Neuronal stem cell (in vitro differentiated cells): ENCODE measurements at regions not wholly inside any gene's neighbourhood (a gene's known extent, or its start where the extent isn't known, plus 50 kb on each side); places are given as distances from the start of the nearest gene placed in this dataset.

Experiments
- DNase-seq: peaks from one replicate; pipeline ENCODE4 v3.0.0-alpha.2; 2013; ENCODE audit warnings: low spot score
- H2AFZ ChIP-seq: one replicate; pipeline ENCODE4 v1.6.1; 2013; ENCODE audit warnings: mild to moderate bottlenecking, low read length, inconsistent platforms
- H2AK5ac ChIP-seq: 2 replicates; pipeline ENCODE4 v1.6.1; 2013; ENCODE audit warnings: low read depth, mild to moderate bottlenecking, inconsistent platforms, low read length, moderate library complexity, mixed read lengths
- H2BK120ac ChIP-seq: 2 replicates; pipeline ENCODE4 v1.6.1; 2013; ENCODE audit warnings: low read depth, mild to moderate bottlenecking, inconsistent platforms, low read length, moderate library complexity, mixed read lengths
- H2BK12ac ChIP-seq: one replicate; pipeline ENCODE4 v1.6.1; 2013; ENCODE audit warnings: low read length, inconsistent platforms
- H2BK15ac ChIP-seq: 2 replicates; pipeline ENCODE4 v1.6.1; 2013; ENCODE audit warnings: mild to moderate bottlenecking, low read length, inconsistent platforms, mixed read lengths
- H2BK5ac ChIP-seq: one replicate; pipeline ENCODE4 v1.6.1; 2013; ENCODE audit warnings: inconsistent platforms, mild to moderate bottlenecking, low read length, moderate library complexity
- H3K14ac ChIP-seq: one replicate; pipeline ENCODE4 v1.6.1; 2013; ENCODE audit warnings: low read length, inconsistent platforms
- H3K18ac ChIP-seq: 2 replicates; pipeline ENCODE4 v1.6.1; 2013; ENCODE audit warnings: low read length, inconsistent platforms
- H3K23ac ChIP-seq: 2 replicates; pipeline ENCODE4 v1.6.1; 2013; ENCODE audit warnings: low read depth, mild to moderate bottlenecking, mixed read lengths, low read length, inconsistent platforms; ENCODE audit not compliant: poor library complexity
- H3K27ac ChIP-seq: replicated peaks from 3 replicates; pipeline ENCODE4 v1.5.1; 2013; ENCODE audit warnings: low read length, inconsistent platforms
- H3K27me3 ChIP-seq, 3 experiments: 2 replicates each; pipeline ENCODE4 v1.6.1; 2013; ENCODE audit warnings: low read length in 3 of 3, mild to moderate bottlenecking in 2 of 3, inconsistent platforms in 1 of 3, low read depth in 1 of 3, mixed read lengths in 1 of 3, moderate library complexity in 1 of 3; ENCODE audit not compliant: control insufficient read depth in 3 of 3, insufficient read depth in 3 of 3
- H3K36me3 ChIP-seq, 2 donors: replicated peaks in 1 of 2; 2 replicates each; pipeline ENCODE4 v1.6.1; 2013; ENCODE audit warnings: low read length in 2 of 2; ENCODE audit not compliant: control insufficient read depth in 2 of 2, insufficient read depth in 2 of 2
- H3K4ac ChIP-seq: 2 replicates; pipeline ENCODE4 v1.6.1; 2013; ENCODE audit warnings: inconsistent platforms, mild to moderate bottlenecking, low read length, moderate library complexity
- H3K4me1 ChIP-seq, 2 donors: 1 replicate in 1 of 2; 2 replicates in 1 of 2; pipeline ENCODE4 v1.6.1; 2013; ENCODE audit warnings: low read length in 2 of 2, low read depth in 1 of 2; ENCODE audit not compliant: control insufficient read depth in 2 of 2, insufficient read depth in 1 of 2
- H3K4me2 ChIP-seq: one replicate; pipeline ENCODE4 v1.6.1; 2013; ENCODE audit warnings: mild to moderate bottlenecking, low read length, inconsistent platforms; ENCODE audit not compliant: insufficient read depth, poor library complexity, severe bottlenecking
- H3K4me3 ChIP-seq, 2 donors: 2 replicates each; pipeline ENCODE4 v1.5.1; 2013; ENCODE audit warnings: low read length in 2 of 2, mild to moderate bottlenecking in 2 of 2, inconsistent platforms in 1 of 2, moderate library complexity in 1 of 2
- H3K79me1 ChIP-seq: one replicate; pipeline ENCODE4 v1.6.1; 2013; ENCODE audit warnings: low read depth, mild to moderate bottlenecking, inconsistent platforms, low read length, moderate library complexity
- H3K9ac ChIP-seq: one replicate; pipeline ENCODE4 v1.6.1; 2013; ENCODE audit warnings: mild to moderate bottlenecking, low read depth, low read length, inconsistent platforms; ENCODE audit not compliant: poor library complexity
- H3K9me3 ChIP-seq, 2 donors: replicated peaks in 1 of 2; 2 replicates each; pipeline versions ENCODE3 to v1.6.1; 2013; ENCODE audit warnings: low read length in 2 of 2, mild to moderate bottlenecking in 2 of 2, inconsistent platforms in 1 of 2, low read depth in 1 of 2, mixed read lengths in 1 of 2, moderate library complexity in 1 of 2; ENCODE audit not compliant: control insufficient read depth in 2 of 2, insufficient read depth in 1 of 2
- H4K8ac ChIP-seq: one replicate; pipeline ENCODE4 v1.6.1; 2013; ENCODE audit warnings: low read depth, mild to moderate bottlenecking, inconsistent platforms, low read length, moderate library complexity
- H4K91ac ChIP-seq: one replicate; pipeline ENCODE4 v1.6.1; 2013; ENCODE audit warnings: low read length, low read depth, mild to moderate bottlenecking, inconsistent platforms; ENCODE audit not compliant: poor library complexity
- whole genome bisulfite sequencing, 2 donors: extraction: QIAGEN DNeasy Blood & Tissue Kit; methylation state at CpG; one replicate each; pipeline ENCODE4 v1.1.7; 2013; ENCODE audit warnings: missing lambda C conversion rate in 2 of 2, mixed read lengths in 1 of 2; ENCODE audit not compliant: insufficient read length in 2 of 2, insufficient replicate concordance in 1 of 2; ENCODE audit errors: extremely low coverage in 2 of 2; 5-methylcytosine and 5-hydroxymethylcytosine counted together

DNA sequence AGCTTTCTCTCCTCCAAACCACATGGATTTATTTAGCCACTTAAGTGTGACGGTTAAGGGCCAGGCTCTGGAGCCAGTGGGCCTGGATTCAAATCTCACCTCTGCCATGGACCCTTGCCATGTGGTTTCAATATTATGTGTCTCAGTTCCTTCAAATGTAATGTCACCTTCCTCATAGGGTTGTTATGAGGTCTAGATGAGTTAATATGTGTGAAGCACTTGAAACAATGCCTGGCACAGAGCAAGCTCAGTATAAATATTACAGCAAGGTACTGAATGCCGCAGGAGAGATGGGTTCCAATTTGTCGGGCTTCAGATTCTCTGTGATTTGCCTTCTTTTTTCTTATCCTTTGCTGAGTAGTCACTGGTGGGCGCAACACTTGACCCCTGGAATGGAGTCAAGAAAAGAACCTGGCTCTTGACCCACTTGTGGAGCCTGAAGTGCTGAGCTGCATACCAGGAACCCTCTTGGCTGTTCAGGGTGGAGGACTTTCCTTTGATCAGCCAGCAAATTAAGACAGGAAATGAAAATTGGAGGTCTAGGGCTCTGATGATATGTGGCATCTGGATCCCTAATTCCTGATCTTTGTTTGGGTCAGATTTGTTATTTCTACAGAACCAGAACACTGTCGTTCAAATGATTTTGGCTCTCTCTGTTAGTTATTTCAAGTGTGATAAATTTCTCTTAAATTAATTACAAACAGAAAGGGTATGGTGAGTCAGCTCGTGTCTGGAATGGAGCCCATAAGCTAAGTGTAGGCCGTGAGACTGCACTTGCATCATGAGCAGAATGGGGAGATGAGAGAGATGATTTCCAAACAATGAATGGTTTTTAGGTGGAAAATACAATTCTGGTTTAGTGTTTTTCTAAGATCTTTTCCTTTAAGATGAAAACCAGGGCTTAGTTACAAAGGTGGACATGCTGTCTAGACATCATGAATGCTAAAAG lies 293.0 kb downstream of the KCNS3 start:
- Histone ChIP-seq H2AFZ (no peak overlapping the region), H3K36me3 (no peaks in the 10 kb centered on the region)

DNA sequence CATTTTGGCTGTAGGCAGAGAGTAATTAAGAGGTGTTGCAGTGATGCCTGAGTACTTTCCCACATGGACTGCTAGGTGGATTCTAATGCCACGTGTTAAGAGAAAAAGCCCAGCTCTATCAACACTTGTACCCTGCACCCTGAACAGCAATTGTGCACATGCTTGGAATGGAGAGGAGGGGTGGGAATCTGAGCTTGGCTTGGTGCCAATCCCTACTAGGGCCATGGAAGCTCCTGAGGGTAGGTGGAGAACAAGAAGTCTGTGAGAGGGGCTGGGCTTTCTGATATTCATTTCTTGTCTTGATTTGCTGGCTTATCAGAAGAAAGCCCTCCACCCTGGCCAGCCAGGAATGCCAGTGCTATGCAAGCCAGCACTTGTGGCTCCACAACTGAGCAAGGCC lies 292.2 kb downstream of the KCNS3 start:
- DNase-seq, result no peak
- H3K4ac ChIP-seq, result no peak overlapping the region
- no CpG with 5 or more reads among the region's 1 CpG for WGBS, 2 donors

More for the DNA sequence above, 293.0 kb downstream of the KCNS3 start:
- no peak overlapping the region for H3K4ac ChIP-seq
- H3K27me3 ChIP-seq, result no peaks in the 10 kb centered on the region
- H3K14ac ChIP-seq, result no peak overlapping the region
- no peak overlapping the region for H3K4me2 ChIP-seq
- H2AK5ac ChIP-seq, result no peak overlapping the region
- no CpG with 5 or more reads among the region's 7 CpGs for WGBS, 2 donors
- no peak overlapping the region for H2BK5ac ChIP-seq
- H3K9me3 ChIP-seq, result no peaks in the 10 kb centered on the region
- no peak overlapping the region for H4K8ac ChIP-seq
- no peak overlapping the region for H3K4me3 ChIP-seq
- H2BK12ac ChIP-seq, result no peak overlapping the region
- H2BK15ac ChIP-seq, result no peak overlapping the region
- no peak overlapping the region for H4K91ac ChIP-seq
- no peak overlapping the region for H3K9ac ChIP-seq
- H2BK120ac ChIP-seq, result no peak overlapping the region
- no peak overlapping the region for H3K27ac ChIP-seq
- no peak overlapping the region for H3K18ac ChIP-seq
- no peak overlapping the region for H3K23ac ChIP-seq
- H3K4me1 ChIP-seq, result no peaks in the 10 kb centered on the region
- no peak for DNase-seq
- H3K79me1 ChIP-seq, result no peaks in the 10 kb centered on the region

DNA sequence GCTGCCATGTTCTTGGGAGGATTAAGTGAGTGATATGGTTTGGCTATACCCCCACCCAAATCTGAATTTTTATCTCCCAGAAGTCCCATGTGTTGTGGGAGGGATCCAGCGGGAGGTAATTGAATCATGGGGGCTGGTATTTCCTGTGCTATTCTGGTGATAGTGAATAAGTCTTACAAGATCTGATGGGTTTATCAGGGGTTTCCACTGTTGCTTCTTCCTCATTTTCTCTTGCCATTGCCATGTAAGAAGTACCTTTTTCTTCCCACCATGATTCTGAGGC lies 291.4 kb downstream of the KCNS3 start:
- DNase-seq, result no peak
- no peak overlapping the region for H4K8ac ChIP-seq
- no CpG with 5 or more reads among the region's 1 CpG for WGBS, 2 donors
- H2BK12ac ChIP-seq, result no peak overlapping the region
- no peaks in the 10 kb centered on the region for H3K9me3 ChIP-seq
- H4K91ac ChIP-seq, result no peak overlapping the region
- H2AFZ ChIP-seq, result no peak overlapping the region
- H2AK5ac ChIP-seq, result no peak overlapping the region
- no peak overlapping the region for H3K23ac ChIP-seq
- H2BK15ac ChIP-seq, result no peak overlapping the region
- H2BK5ac ChIP-seq, result no peak overlapping the region
- no peak overlapping the region for H3K27ac ChIP-seq
- no peak overlapping the region for H2BK120ac ChIP-seq
- no peak overlapping the region for H3K4me2 ChIP-seq
- no peak overlapping the region for H3K14ac ChIP-seq
- H3K18ac ChIP-seq, result no peak overlapping the region
- no peak overlapping the region for H3K9ac ChIP-seq
- H3K36me3 ChIP-seq, result no peaks in the 10 kb centered on the region
- H3K4me1 ChIP-seq, result no peaks in the 10 kb centered on the region
- H3K4ac ChIP-seq, result no peak overlapping the region
- no peaks in the 10 kb centered on the region for H3K79me1 ChIP-seq
- no peaks in the 10 kb centered on the region for H3K27me3 ChIP-seq
- no peak overlapping the region for H3K4me3 ChIP-seq

More for the DNA sequence above, 292.2 kb downstream of the KCNS3 start:
- Histone ChIP-seq H4K91ac (no peak overlapping the region), H3K23ac (no peak overlapping the region), H3K9ac (no peak overlapping the region), H3K14ac (no peak overlapping the region), H3K18ac (no peak overlapping the region), H3K4me1 (no peaks in the 10 kb centered on the region), H3K36me3 (no peaks in the 10 kb centered on the region), H3K27ac (no peak overlapping the region), H3K4me2 (no peak overlapping the region), H2BK5ac (no peak overlapping the region), H3K4me3 (no peak overlapping the region), H2BK12ac (no peak overlapping the region), H2AK5ac (no peak overlapping the region), H3K79me1 (no peaks in the 10 kb centered on the region), H2BK120ac (no peak overlapping the region), H4K8ac (no peak overlapping the region), H2AFZ (no peak overlapping the region), H3K27me3 (no peaks in the 10 kb centered on the region), H3K9me3 (no peaks in the 10 kb centered on the region), H2BK15ac (no peak overlapping the region)

DNA sequence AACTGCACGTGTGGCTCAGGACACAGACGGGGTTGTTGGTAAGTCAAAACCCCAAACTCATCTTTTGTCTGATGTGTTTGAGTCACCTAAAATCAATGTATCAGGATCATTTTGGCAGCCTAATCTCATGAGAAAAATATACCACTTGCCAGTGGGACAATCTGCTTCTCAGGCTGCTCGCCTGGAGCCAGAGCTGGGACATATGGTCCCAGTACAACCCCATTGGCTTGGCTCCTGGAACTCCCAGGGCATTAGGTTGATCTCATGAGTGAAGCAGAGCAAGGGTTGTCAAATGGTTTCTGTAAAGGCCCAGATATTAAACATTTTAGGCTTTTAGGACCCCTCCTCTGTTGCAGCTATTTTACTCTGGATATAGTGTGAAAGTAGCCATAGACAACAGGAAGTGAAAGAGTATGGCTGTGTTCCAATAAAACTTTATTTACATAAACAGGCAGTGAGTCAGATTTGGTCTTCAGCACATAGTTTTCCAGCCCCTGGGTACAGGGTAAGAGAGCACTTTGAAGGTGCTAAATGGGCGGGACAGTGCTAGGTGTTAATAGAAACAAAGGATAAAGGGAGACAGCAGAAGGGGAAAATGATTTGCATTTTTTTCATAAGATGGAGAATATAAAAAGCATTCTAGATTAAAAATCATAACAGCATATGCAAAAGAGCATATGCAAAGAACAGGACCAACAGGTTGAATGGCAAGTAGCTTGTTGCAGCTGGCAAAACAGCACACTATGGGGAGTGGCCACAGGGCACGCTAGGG lies 290.8 kb downstream of the KCNS3 start:
- Histone ChIP-seq H3K9ac (no peak overlapping the region), H2BK120ac (no peak overlapping the region), H2AK5ac (no peak overlapping the region), H2AFZ (no peak overlapping the region), H3K27me3 (no peaks in the 10 kb centered on the region), H3K18ac (no peak overlapping the region), H3K79me1 (no peaks in the 10 kb centered on the region), H3K4me1 (no peaks in the 10 kb centered on the region), H3K9me3 (no peaks in the 10 kb centered on the region), H3K4me3 (peak overlapping the region in 1 of 2 donors; percentile 63), H3K36me3 (no peaks in the 10 kb centered on the region), H3K27ac (no peak overlapping the region), H4K91ac (no peak overlapping the region), H3K4me2 (no peak overlapping the region), H4K8ac (no peak overlapping the region), H2BK12ac (no peak overlapping the region), H3K23ac (no peak overlapping the region), H3K14ac (no peak overlapping the region), H2BK5ac (no peak overlapping the region), H2BK15ac (no peak overlapping the region), H3K4ac (no peak overlapping the region)
- no CpG with 5 or more reads among the region's 5 CpGs for WGBS, 2 donors
- no peak for DNase-seq
